Breast epithelium (tissue), 3 donors: ENCODE measurements at regions not wholly inside any gene's neighbourhood (a gene's known extent, or its start where the extent isn't known, plus 50 kb on each side); places are given as distances from the start of the nearest gene placed in this dataset.

Experiments
- CTCF ChIP-seq, 3 donors: fragments of 450-650 bp; IDR thresholded peaks; one replicate each; pipeline ENCODE4 v1.5.1; 2016 to 2017; ENCODE audit warnings: antibody characterized with exemption in 3 of 3, mild to moderate bottlenecking in 3 of 3, moderate library complexity in 3 of 3
- POLR2A ChIP-seq: fragments of 450-650 bp; IDR thresholded peaks from one replicate; pipeline ENCODE4 v1.6.1; 2016; ENCODE audit warnings: antibody characterized with exemption, mild to moderate bottlenecking, moderate library complexity
- POLR2AphosphoS5 ChIP-seq, 3 donors: sonication (generic); formaldehyde crosslinking; IDR thresholded peaks; one replicate each; pipeline ENCODE4 v1.6.1; 2017; ENCODE audit warnings: antibody characterized with exemption in 3 of 3

- TF ChIP-seq CTCF (IDR thresholded peaks at IDR 0.05) (no peak), POLR2AphosphoS5 (IDR thresholded peaks at IDR 0.05) (no peak), POLR2A (no peak)
These were observed 1375.3 kb downstream of the PCDH18 start for GRCh38 chr4:136156947-136157346.
